Ishikawa (cell line): ENCODE measurements at regions not wholly inside any gene's neighbourhood (a gene's known extent, or its start where the extent isn't known, plus 50 kb on each side); places are given as distances from the start of the nearest gene placed in this dataset.

Experiments
- CEBPB ChIP-seq: IDR thresholded peaks from 2 replicates; pipeline ENCODE4 v1.6.1; 2012
- EP300 ChIP-seq: IDR thresholded peaks from 2 replicates; pipeline ENCODE4 v1.6.1; 2012; ENCODE audit warnings: borderline replicate concordance
- FOXM1 ChIP-seq: IDR thresholded peaks from 2 replicates; pipeline ENCODE4 v1.6.1; 2012; ENCODE audit warnings: low read depth, borderline replicate concordance
- MAX ChIP-seq: IDR thresholded peaks from 2 replicates; pipeline ENCODE4 v1.6.1; 2012
- REST ChIP-seq: IDR thresholded peaks from 2 replicates; pipeline ENCODE4 v1.6.1; 2012; ENCODE audit warnings: low read depth, mild to moderate bottlenecking
- TAF1 ChIP-seq: IDR thresholded peaks from 2 replicates; pipeline ENCODE4 v1.6.1; 2012; ENCODE audit warnings: low read depth, mild to moderate bottlenecking
- TCF12 ChIP-seq: IDR thresholded peaks from 2 replicates; pipeline ENCODE4 v1.6.1; 2012; ENCODE audit warnings: low read depth
- YY1 ChIP-seq: IDR thresholded peaks from 2 replicates; pipeline ENCODE4 v1.6.1; 2012; ENCODE audit warnings: low read depth

GRCh38 chr12:113640837-113641236 is 169.2 kb upstream of the LHX5 start:
- TF ChIP-seq YY1: no peak
- TF ChIP-seq TAF1: no peak
- TF ChIP-seq MAX: no peak
- no peak for TF ChIP-seq CEBPB
- TF ChIP-seq EP300: no peak
- TF ChIP-seq TCF12: no peak
- no peak for TF ChIP-seq REST
- no peak for TF ChIP-seq FOXM1
